ENCODE measurements at regions not wholly inside any gene's neighbourhood (a gene's known extent, or its start where the extent isn't known, plus 50 kb on each side); places are given as distances from the start of the nearest gene placed in this dataset.
A peak's percentile ranks its signal among the peaks of the same experiment; 100 is the strongest.

- H3K36me3 ChIP-seq (ENCODE audit: insufficient read depth, low read length) = no peaks in the 10 kb centered on the region
- no peaks in the 10 kb centered on the region for H4K20me1 ChIP-seq (ENCODE audit: insufficient read depth, low read length)
- no peak overlapping the region for H3K27ac ChIP-seq (ENCODE audit: low read depth, low read length)
- no peak for DNase-seq (ENCODE audit: insufficient read length, low spot score, missing footprints)
- peaks cover 25% of the 10 kb centered on the region for H3K4me1 ChIP-seq (ENCODE audit: insufficient read depth, low read length)
- H3K4me2 ChIP-seq (ENCODE audit: insufficient read depth, low read length) = no peak overlapping the region
- no peaks in the 10 kb centered on the region for H3K9me3 ChIP-seq (ENCODE audit: low read depth, low read length)
- H3K4me3 ChIP-seq (ENCODE audit: insufficient read depth, low read length) = no peak overlapping the region
- H2AFZ ChIP-seq (ENCODE audit: low read length) = no peak overlapping the region
- no peak for TF ChIP-seq CTCF (IDR thresholded peaks at IDR 0.05; ENCODE audit: extremely low read depth, low read depth, low read length)
- H3K27me3 ChIP-seq (ENCODE audit: insufficient read depth, low read length) = no peaks in the 10 kb centered on the region
- peaks cover 55% of the 10 kb centered on the region for H3K79me2 ChIP-seq (ENCODE audit: insufficient read depth, low read length)
Observed at GRCh38 chr2:134135793-134136192, 118.1 kb upstream of the MGAT5 start.

GRCh38 chr2:134136731-134137130 lies 117.1 kb upstream of the MGAT5 start:
- Histone ChIP-seq H4K20me1 (ENCODE audit: insufficient read depth, low read length) (no peaks in the 10 kb centered on the region), H3K9me3 (ENCODE audit: low read depth, low read length) (no peaks in the 10 kb centered on the region), H2AFZ (ENCODE audit: low read length) (peak overlapping the region; percentile 69), H3K27me3 (ENCODE audit: insufficient read depth, low read length) (no peaks in the 10 kb centered on the region), H3K4me1 (ENCODE audit: insufficient read depth, low read length) (peaks cover 25% of the 10 kb centered on the region), H3K79me2 (ENCODE audit: insufficient read depth, low read length) (peaks cover 52% of the 10 kb centered on the region), H3K4me3 (ENCODE audit: insufficient read depth, low read length) (peak overlapping the region; percentile 61), H3K36me3 (ENCODE audit: insufficient read depth, low read length) (no peaks in the 10 kb centered on the region), H3K27ac (ENCODE audit: low read depth, low read length) (peak overlapping the region; percentile 80), H3K4me2 (ENCODE audit: insufficient read depth, low read length) (peak overlapping the region; percentile 84)
- TF ChIP-seq CTCF (IDR thresholded peaks at IDR 0.05; ENCODE audit: extremely low read depth, low read depth, low read length) = no peak
- no peak for DNase-seq (ENCODE audit: insufficient read length, low spot score, missing footprints)

- no peaks in the 10 kb centered on the region for H4K20me1 ChIP-seq (ENCODE audit: insufficient read depth, low read length)
- H3K9me3 ChIP-seq (ENCODE audit: low read depth, low read length) = no peaks in the 10 kb centered on the region
- peak overlapping the region; percentile 80 for H3K27ac ChIP-seq (ENCODE audit: low read depth, low read length)
- H3K4me2 ChIP-seq (ENCODE audit: insufficient read depth, low read length) = peak overlapping the region; percentile 84
- no peaks in the 10 kb centered on the region for H3K36me3 ChIP-seq (ENCODE audit: insufficient read depth, low read length)
- peaks cover 54% of the 10 kb centered on the region for H3K79me2 ChIP-seq (ENCODE audit: insufficient read depth, low read length)
- DNase-seq (ENCODE audit: insufficient read length, low spot score, missing footprints) = peak; percentile 94
- H3K4me3 ChIP-seq (ENCODE audit: insufficient read depth, low read length) = peak overlapping the region; percentile 61
- no peak for TF ChIP-seq CTCF (IDR thresholded peaks at IDR 0.05; ENCODE audit: extremely low read depth, low read depth, low read length)
- no peaks in the 10 kb centered on the region for H3K27me3 ChIP-seq (ENCODE audit: insufficient read depth, low read length)
- peak overlapping the region; percentile 69 for H2AFZ ChIP-seq (ENCODE audit: low read length)
- H3K4me1 ChIP-seq (ENCODE audit: insufficient read depth, low read length) = peaks cover 22% of the 10 kb centered on the region
Observed at GRCh38 chr2:134137182-134137611, 116.7 kb upstream of the MGAT5 start.

GRCh38 chr2:134138115-134138514 lies 115.8 kb upstream of the MGAT5 start:
- Histone ChIP-seq H3K36me3 (ENCODE audit: insufficient read depth, low read length) (no peaks in the 10 kb centered on the region), H3K4me3 (ENCODE audit: insufficient read depth, low read length) (no peak overlapping the region), H3K79me2 (ENCODE audit: insufficient read depth, low read length) (peaks cover 52% of the 10 kb centered on the region), H2AFZ (ENCODE audit: low read length) (no peak overlapping the region), H3K4me2 (ENCODE audit: insufficient read depth, low read length) (peak overlapping the region; percentile 84), H3K9me3 (ENCODE audit: low read depth, low read length) (no peaks in the 10 kb centered on the region), H4K20me1 (ENCODE audit: insufficient read depth, low read length) (no peaks in the 10 kb centered on the region), H3K27ac (ENCODE audit: low read depth, low read length) (peak overlapping the region; percentile 80), H3K4me1 (ENCODE audit: insufficient read depth, low read length) (peaks cover 29% of the 10 kb centered on the region), H3K27me3 (ENCODE audit: insufficient read depth, low read length) (no peaks in the 10 kb centered on the region)
- no peak for DNase-seq (ENCODE audit: insufficient read length, low spot score, missing footprints)
- TF ChIP-seq CTCF (IDR thresholded peaks at IDR 0.05; ENCODE audit: extremely low read depth, low read depth, low read length) = no peak
